NOMO-1 (cell line): ENCODE measurements at regions not wholly inside any gene's neighbourhood (a gene's known extent, or its start where the extent isn't known, plus 50 kb on each side); places are given as distances from the start of the nearest gene placed in this dataset.
"Not testable (repeated sequence)": the region's sequence is repeated elsewhere in the genome, so short reads cannot be mapped to it uniquely, and the experiment has no call there.

Experiments
- DNase-seq, 2 experiments: peaks; one replicate each; lab custom pipeline; 2025; ENCODE audit not compliant: unreplicated experiment in 2 of 2; lab: John Stamatoyannopoulos, UW

- DNase-seq = no peak
Measured at GRCh38 chr1:73327180-73327793, 870.7 kb downstream of the LRRIQ3 start.

DNA sequence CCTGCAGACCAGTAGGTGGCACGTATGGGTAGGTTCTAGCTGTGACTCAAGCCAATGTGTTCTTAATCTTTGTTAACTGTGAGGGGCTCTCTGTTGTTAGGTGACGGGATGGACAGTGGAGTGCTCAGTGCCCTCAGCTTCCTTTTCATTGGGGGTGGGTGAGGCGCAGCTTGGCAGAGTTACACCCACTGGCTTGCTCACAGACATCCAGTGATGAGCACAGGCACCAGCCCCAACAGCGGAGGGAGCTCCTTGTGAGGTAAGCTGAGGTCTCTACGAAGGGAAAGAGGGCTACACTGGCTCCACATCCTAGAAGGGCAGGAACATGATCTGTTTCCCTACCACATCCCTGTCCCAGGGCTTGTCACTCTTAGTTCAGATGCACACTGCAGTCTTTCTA, 871.3 kb downstream of the LRRIQ3 start:
- no peak for DNase-seq

DNA sequence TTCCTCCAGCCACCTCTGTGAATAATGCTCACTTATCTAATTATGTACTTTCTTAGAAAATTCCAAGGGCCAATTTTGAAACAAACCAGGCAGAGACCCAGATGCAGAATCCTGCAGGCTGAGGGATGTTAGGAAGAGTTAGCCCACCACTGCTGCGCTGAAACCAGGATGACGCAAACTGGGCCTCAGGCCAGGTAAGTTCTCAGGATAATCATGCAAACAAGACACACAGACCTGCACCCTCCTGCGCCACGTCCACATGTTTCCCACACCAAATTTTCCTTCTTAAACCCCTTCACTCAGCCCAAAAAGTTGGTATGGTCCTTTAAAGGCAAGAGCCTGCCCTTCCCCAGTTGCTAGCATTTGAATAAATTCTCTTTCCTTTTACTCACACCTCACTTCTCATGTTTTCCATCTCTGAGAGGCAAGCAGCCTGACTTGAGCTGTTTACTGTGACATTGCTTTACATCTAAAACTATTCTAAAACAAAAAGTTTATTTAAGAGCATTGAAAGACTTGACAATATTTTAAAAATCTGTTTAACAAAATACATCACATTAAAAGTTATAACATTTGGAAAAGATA, 887.1 kb downstream of the LRRIQ3 start:
- no peak for DNase-seq

DNA sequence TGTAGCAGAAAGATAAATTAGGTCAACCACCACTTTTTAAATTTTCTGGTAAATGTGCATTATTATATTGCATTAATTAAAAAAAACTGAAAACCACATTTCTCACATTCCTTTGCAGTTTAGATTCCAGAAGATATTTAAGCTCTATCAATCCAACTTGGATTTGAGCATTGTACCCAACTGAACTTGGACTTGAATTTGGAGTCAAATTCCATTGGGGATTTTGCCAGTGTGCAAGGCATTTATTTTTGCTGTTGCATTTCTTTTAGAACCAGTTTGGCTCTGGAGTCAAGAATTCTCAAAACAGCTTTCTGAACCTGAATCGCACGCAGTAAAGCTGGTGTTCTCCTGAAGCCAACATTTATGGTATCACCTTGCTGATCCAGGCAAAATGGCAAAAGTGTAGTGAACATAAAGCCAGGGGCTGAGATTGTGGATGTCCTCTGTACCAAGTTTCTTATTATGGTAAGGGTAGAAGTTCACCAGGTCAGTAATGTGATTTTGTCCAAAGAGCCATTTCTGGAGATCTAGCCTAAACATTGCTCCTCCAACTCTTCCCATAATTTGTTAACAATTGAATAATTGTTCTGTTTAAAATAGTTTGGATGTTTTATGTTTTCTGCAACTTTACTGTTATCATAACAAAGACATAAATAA, 890.9 kb downstream of the LRRIQ3 start:
- no peak for DNase-seq

GRCh38 chr1:73273886-73274285, 924.1 kb downstream of the LRRIQ3 start:
- DNase-seq = no peak

DNA sequence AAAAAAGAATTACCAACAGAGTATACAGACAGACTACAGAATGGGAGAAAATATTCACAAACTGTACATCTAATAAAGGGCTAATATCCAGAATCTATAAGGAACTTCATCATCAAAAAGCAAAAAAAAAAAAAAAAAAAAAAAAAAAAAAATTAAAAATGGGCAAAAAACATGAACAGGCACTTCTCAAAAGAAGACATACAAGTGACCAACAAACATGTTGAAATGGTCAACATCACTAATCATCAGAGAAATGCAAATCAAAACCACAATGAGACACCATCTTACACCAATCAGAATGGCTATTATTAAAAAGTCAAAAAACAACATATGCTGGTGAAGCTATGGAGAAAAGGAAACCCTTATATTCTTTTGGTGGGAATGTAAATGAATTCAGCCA, 952.8 kb downstream of the LRRIQ3 start:
- DNase-seq = not testable (repeated sequence)

DNA sequence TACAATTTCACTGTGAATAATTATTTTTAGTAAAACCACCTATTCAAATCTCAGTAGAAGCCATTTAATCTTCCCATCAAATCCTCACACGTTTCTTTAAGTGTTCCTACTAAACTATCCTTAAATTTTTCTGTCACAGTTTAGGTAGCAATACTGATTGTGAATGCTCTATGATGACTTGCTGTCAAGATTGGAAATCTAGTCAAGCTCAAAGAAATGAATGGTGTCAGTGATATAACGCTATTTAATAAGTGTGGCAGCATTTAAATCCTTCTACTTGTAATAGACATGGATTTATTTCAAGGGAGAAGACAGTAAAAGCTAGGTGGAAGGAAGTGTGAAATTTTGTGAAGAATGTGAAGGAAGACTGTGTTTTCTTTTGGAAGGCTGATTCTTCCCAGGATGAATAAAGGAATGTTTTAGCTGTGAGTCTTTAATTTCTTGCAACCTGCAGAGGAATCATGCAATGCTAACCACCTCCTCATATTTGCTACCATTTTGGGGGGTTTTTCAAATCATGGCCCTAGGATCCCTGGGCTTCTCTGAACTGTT, 936.7 kb upstream of the NEGR1 start:
- no peak for DNase-seq

DNA sequence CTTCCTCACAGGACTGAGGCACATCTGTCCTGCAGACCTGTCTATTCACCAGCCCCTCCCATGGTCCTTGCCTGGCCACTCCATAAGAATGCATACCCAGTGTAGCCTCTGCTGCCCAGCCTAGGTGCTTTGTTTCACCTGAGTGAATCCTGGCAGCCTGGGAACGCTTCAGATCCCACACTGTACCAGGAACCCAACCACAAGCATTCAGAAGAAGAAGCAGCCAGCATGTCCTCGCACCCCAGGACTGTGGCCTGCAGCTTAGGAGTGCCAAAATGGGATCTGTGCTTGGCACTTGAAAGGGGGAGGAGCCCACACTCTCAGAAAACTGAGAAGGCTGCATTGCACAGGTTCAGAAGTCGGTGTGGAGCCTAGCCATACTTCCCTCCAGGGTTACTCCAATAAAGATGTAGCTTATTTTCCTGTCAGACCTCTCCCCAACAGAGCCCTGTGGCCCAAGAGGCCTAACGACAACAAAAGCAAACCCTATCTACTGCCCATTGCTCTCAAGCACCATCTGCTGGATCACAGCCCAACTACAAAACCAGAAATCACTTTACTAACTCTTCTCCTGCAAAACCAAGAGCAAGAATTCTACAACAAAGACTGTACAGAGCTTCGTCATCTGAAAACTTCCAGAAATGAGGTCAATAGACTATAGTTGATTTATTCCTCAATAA, 923.1 kb upstream of the NEGR1 start:
- DNase-seq = no peak

DNA sequence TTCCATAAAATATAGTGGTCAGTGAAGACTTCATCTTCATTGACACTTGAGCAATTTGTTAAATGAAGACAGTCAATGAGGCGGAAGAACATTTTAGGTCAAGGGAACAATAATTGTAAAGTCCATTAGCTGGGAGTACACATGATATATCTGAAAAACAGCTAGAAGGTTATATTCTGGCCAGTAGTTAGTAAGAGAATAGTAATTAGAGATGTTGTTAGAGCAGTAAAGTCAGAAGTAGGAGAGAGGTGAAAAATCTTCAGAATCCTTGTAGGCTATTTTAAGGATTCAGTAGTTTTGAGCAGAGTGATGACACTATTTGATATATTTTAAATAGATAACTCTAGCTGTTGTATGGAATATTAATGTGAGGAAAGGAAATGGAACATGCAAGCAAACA, 915.6 kb upstream of the NEGR1 start:
- no peak for DNase-seq

DNA sequence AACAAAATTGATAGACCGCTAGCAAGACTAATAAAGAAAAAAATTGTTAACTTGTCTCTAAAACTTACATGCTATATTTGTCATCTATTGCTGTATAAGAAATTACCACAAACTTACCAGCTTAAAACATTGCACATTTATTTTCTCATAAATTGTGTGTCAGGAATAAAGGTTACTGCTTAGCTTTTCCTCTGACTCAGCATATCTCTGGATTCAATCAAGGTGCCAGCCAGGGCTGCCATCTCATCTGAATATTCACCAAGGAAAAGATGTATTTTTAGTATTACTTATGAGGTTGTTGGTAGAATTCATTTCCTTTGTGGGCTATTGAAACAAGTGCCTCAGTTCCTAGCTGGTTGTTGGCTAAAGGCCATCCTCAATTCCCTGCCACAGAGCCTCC, 912.6 kb upstream of the NEGR1 start:
- no peak for DNase-seq

- not testable (repeated sequence) for DNase-seq
Measured at GRCh38 chr1:73183581-73183980, 901.2 kb upstream of the NEGR1 start.

DNA sequence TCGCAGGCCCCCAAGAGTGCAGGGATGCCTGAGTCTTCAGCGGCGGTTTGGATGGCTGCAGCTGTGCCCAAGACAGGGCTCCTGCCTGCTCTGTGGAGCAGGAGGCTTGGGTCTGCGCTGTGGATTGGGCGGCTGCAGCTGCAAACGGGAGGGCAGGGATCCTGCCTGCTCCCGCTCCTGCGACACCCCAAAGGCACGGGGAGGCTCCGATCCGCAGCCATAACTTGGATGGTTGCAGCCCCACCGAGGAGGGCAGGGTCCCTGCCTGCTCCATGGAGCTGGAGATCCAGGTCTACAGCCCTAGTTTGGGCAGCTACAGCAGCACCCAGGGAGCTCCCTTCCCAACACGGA, 898.8 kb upstream of the NEGR1 start:
- no peak for DNase-seq

DNA sequence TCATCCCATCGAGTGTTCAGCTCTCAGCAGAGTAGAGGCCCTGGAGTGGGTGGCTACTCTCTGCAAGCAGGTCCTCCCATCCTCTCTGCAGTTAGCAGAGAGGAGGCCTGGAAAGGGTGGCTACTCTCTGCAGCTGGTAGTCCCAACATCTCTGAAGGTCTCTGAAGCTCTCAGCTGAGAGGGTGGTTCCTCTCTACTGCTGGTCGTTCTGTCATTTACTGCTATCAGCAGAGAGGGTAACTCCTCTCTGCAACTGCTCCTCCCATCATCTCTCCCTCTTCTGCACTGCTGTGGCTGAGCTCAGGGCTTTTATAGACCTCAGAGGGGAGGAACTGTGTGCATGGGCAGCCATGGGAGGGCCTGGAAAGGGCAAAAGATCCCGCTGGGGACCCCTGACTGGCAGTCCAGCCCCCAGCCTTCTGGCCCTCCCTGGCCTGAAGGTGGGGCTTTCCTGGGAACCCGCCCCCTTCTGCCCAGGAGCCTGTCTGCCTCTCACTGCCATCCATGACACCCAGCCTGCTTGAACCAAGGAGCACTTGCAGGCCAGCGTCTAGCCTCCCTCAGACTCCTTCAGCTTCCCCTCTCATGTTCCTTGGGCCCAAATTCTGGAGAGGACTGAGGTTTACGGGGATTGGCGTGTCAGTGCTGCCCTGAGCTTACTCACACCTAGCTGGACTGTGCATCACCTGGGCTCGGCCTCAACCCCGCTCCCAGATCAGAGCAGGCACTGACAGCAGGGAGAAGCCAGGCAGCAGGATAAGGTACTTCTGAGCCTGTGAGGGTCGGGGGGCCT, 898.3 kb upstream of the NEGR1 start:
- no peak for DNase-seq

- DNase-seq = no peak
Measured at GRCh38 chr1:73176902-73177301, 894.6 kb upstream of the NEGR1 start.

GRCh38 chr1:73167009-73167657, 884.8 kb upstream of the NEGR1 start:
- no peak for DNase-seq

DNA sequence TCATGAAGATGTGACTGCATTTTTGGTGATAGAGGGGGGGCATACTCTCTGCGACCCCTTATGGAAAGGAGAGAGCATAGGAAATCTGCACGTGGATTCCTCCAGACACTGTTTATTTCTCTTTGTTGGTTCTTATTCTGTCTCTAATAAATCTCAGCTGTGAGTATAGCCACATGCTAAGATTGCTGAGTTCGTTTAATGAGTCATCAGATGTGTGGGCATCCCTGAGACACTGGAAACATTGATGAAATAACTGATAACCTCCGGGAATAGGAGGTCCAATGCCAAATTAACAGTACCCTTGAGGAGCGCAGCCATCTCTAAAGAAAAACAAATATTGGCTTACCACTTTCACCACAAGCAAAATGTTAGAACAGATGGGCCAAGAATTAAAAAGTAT, 880.2 kb upstream of the NEGR1 start:
- no peak for DNase-seq

GRCh38 chr1:73161418-73161817, 879.1 kb upstream of the NEGR1 start:
- DNase-seq = no peak

GRCh38 chr1:73160759-73161158, 878.4 kb upstream of the NEGR1 start:
- no peak for DNase-seq

DNA sequence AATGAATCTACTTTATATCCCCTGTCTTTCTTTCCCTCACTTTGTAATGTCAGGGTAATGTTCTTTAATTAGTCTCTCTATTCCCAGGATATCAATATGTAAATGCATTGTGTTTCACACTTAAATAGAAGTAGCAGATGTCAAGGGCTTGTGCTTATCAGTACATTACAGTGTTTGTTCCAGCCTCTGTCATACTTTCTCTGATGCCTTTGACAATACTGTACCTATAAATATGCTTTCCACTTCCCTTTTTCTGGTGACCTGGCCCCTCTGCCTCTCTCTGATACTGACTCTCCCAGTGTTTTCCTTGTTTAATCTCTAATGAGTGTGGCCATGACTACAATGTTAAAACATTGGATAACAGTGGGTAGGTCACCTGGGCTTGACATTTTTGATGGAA, 862.0 kb upstream of the NEGR1 start:
- peak; percentile 9 to 23 for DNase-seq

DNA sequence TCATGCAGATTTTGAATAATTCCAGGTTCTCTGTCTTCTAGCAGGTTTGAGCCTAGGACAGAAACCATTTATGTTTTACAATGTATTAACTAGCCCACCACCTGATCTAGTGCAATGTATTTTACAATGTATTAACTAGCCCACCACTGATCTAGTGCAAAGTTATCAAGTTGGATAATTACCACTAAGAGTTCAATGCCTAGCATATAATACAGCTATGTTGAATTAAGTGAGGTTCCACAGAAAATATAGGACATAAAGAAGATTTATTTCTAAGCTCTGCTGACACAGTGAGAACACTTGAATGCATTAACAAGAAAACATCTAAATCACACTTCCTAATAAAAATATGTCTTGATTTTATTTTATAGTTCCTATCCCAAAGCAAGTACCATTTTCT, 854.6 kb upstream of the NEGR1 start:
- no peak for DNase-seq
